ENCODE measurements at regions not wholly inside any gene's neighbourhood (a gene's known extent, or its start where the extent isn't known, plus 50 kb on each side); places are given as distances from the start of the nearest gene placed in this dataset.

GRCh38 chr1:29382851-29383745 lies 146.8 kb downstream of the PTPRU start:
- no peaks in the 10 kb centered on the region for H3K9me2 ChIP-seq (ENCODE audit: insufficient read depth)
- H3K27me3 ChIP-seq (ENCODE audit: insufficient read depth, low read length) = peaks cover 6% of the 10 kb centered on the region; the same call in 1 of the 2 replicates
- no peak overlapping the region for H3K4me3 ChIP-seq (replicated peaks in 1 of 2; ENCODE audit: low read depth in 1 of 2, low read length in 2 of 2)
- peaks cover 0 to 5% of the 10 kb centered on the region in 2 experiments; a peak in 1 of 4 replicates for H3K4me1 ChIP-seq (ENCODE audit: control insufficient read depth in 1 of 2, insufficient read depth in 2 of 2, low read length in 2 of 2)
- no TSS peak for BruUV-seq (replicated peaks)
- CTCF ChIA-PET = no interaction called here
- DNase-seq (ENCODE audit: low read depth, low spot score) = no peak
- no peak overlapping the region for H3K9ac ChIP-seq (ENCODE audit: low read length)
- intact Hi-C loops (cut with micrococcal nuclease) = no loop called here
- no peaks in the 10 kb centered on the region for H4K20me1 ChIP-seq (ENCODE audit: insufficient read depth)
- H2AFZ ChIP-seq (ENCODE audit: low read depth, low read length, poor library complexity, severe bottlenecking) = no peak overlapping the region
- no peaks in the 10 kb centered on the region for H3K79me2 ChIP-seq (ENCODE audit: insufficient read depth, low read length)
- RAD21 ChIA-PET (ENCODE audit: low non-redundant PET in 1 of 2, low total read pairs in 2 of 2, uncharacterized antibody in 2 of 2, unreplicated experiment in 2 of 2) = no interaction called here
- no peaks in the 10 kb centered on the region for H3K36me3 ChIP-seq (ENCODE audit: control insufficient read depth in 1 of 2, insufficient read depth in 2 of 2, low read length in 2 of 2)
- no peak overlapping the region for H3K27ac ChIP-seq (ENCODE audit: low read depth, low read length)
- H3K4me2 ChIP-seq (ENCODE audit: low read length) = no peak overlapping the region
- H3K9me3 ChIP-seq (ENCODE audit: control insufficient read depth in 1 of 2, insufficient read depth in 1 of 2, low read depth in 1 of 2, low read length in 2 of 2) = peaks cover 2 to 10% of the 10 kb centered on the region in 2 experiments; a peak in 3 of 4 replicates
- POLR2A ChIA-PET = no interaction called here
- no peak for ATAC-seq
- TF ChIP-seq ELF1 (IDR thresholded peaks at IDR 0.05; ENCODE audit: borderline replicate concordance, low read depth) (no peak), SP1 (IDR thresholded peaks at IDR 0.05; ENCODE audit: low read depth) (no peak), ZNF274 (IDR thresholded peaks at IDR 0.05; ENCODE audit: low read depth, low read length) (no peak), SRF (IDR thresholded peaks at IDR 0.05; ENCODE audit: low read depth) (no peak), SIN3A (IDR thresholded peaks at IDR 0.05; ENCODE audit: low read depth) (no peak), FOSL1 (IDR thresholded peaks at IDR 0.05; ENCODE audit: low read depth) (no peak), YY1 (IDR thresholded peaks at IDR 0.05; ENCODE audit: extremely low read depth, insufficient replicate concordance, low read depth, low read length) (no peak), JUND (IDR thresholded peaks at IDR 0.05) (no peak), EGR1 (IDR thresholded peaks at IDR 0.05; ENCODE audit: low read depth) (no peak), MAX (IDR thresholded peaks at IDR 0.05) (no peak), CEBPB (IDR thresholded peaks at IDR 0.05; ENCODE audit: low read depth) (no peak), ATF3 (IDR thresholded peaks at IDR 0.05) (no peak), TCF7L2 (IDR thresholded peaks at IDR 0.05; ENCODE audit: borderline replicate concordance, extremely low read depth, insufficient read depth, insufficient read length) (no peak)

All from HCT116 (cell line).